WTC11 (cell line): ENCODE measurements at regions not wholly inside any gene's neighbourhood (a gene's known extent, or its start where the extent isn't known, plus 50 kb on each side); places are given as distances from the start of the nearest gene placed in this dataset.

ENCODE experiments used
- ATAC-seq: fragments of 200-7000 bp; cut with Tn5 transposase; 2 replicates; pipeline ENCODE4 v1.10.0; 2021; ENCODE audit warnings: mild to moderate bottlenecking, moderate library complexity
- CTCF ChIA-PET: fragments of 300-600 bp; sonication (Branson Sonifier 250); formaldehyde crosslinking; loops from one replicate; lab custom pipeline; 2021; ENCODE audit warnings: antibody characterized with exemption; lab: Charles Lee
- POLR2A ChIA-PET: fragments of 350-600 bp; sonication (Branson Sonifier 250); formaldehyde crosslinking; loops from one replicate; lab custom pipeline; 2021; ENCODE audit warnings: antibody characterized with exemption; lab: Charles Lee
- DNase-seq: peaks from one replicate; pipeline ENCODE4 v3.0.0; 2021; ENCODE audit warnings: low spot score
- H3K27ac Mint-ChIP-seq: 2 replicates; pipeline ENCODE4 v1.8.0; 2021; ENCODE audit warnings: mixed read lengths
- H3K27me3 Mint-ChIP-seq: 2 replicates; pipeline ENCODE4 v1.8.0; 2021; ENCODE audit warnings: low read depth, mild to moderate bottlenecking, moderate library complexity, mixed read lengths
- H3K36me3 Mint-ChIP-seq: 2 replicates; pipeline ENCODE4 v1.8.0; 2021; ENCODE audit warnings: mixed read lengths
- H3K4me1 Mint-ChIP-seq: 2 replicates; pipeline ENCODE4 v1.8.0; 2022; ENCODE audit warnings: mixed read lengths
- H3K4me3 Mint-ChIP-seq: 2 replicates; pipeline ENCODE4 v1.8.0; 2021; ENCODE audit warnings: mild to moderate bottlenecking, moderate library complexity, mixed read lengths
- H3K9me3 Mint-ChIP-seq: 2 replicates; pipeline ENCODE4 v1.8.0; 2021; ENCODE audit warnings: mixed read lengths
- ATF3 ChIP-seq: sonication (generic); formaldehyde crosslinking; conservative IDR thresholded peaks from 2 replicates; pipeline ENCODE4 v1.8.1; 2022; ENCODE audit warnings: mild to moderate bottlenecking, missing genetic modification reagents
- CREM ChIP-seq: sonication (generic); formaldehyde crosslinking; IDR thresholded peaks from 2 replicates; pipeline ENCODE4 v1.8.1; 2022; ENCODE audit warnings: mild to moderate bottlenecking, missing genetic modification reagents, moderate library complexity
- E2F1 ChIP-seq: sonication (generic); formaldehyde crosslinking; IDR thresholded peaks from 2 replicates; pipeline ENCODE4 v1.8.0; 2022; ENCODE audit warnings: mild to moderate bottlenecking, missing genetic modification reagents
- ERG ChIP-seq: fragments of 250-450 bp; sonication (Bioruptor Pico); IDR thresholded peaks from 2 replicates; pipeline ENCODE4 v1.8.0; 2021; ENCODE audit warnings: mild to moderate bottlenecking
- FOXK1 ChIP-seq: sonication (generic); formaldehyde crosslinking; IDR thresholded peaks from 2 replicates; pipeline ENCODE4 v1.8.0; 2022; ENCODE audit warnings: mild to moderate bottlenecking, moderate library complexity, missing genetic modification reagents
- MXD4 ChIP-seq: fragments of 250-450 bp; sonication (Bioruptor Pico); IDR thresholded peaks from 2 replicates; pipeline ENCODE4 v1.8.0; 2021; ENCODE audit warnings: mild to moderate bottlenecking, moderate library complexity, borderline replicate concordance
- NFATC4 ChIP-seq: fragments of 250-450 bp; sonication (Bioruptor Pico); IDR thresholded peaks from 2 replicates; pipeline ENCODE4 v1.9.0; 2021; ENCODE audit warnings: mild to moderate bottlenecking
- NR3C1 ChIP-seq: sonication (generic); formaldehyde crosslinking; conservative IDR thresholded peaks from 2 replicates; pipeline ENCODE4 v1.8.1; 2023; ENCODE audit warnings: low read depth, mild to moderate bottlenecking, missing genetic modification reagents
- ZMAT4 ChIP-seq: fragments of 250-450 bp; sonication (Bioruptor Pico); IDR thresholded peaks from 2 replicates; pipeline ENCODE4 v1.9.0; 2021; ENCODE audit warnings: mild to moderate bottlenecking
- ZNF138 ChIP-seq: sonication (generic); formaldehyde crosslinking; conservative IDR thresholded peaks from 2 replicates; pipeline ENCODE4 v1.8.1; 2022; ENCODE audit warnings: mild to moderate bottlenecking, moderate library complexity, missing genetic modification reagents
- ZNF263 ChIP-seq: sonication (generic); formaldehyde crosslinking; IDR thresholded peaks from 2 replicates; pipeline ENCODE4 v1.8.1; 2022; ENCODE audit warnings: low read depth, mild to moderate bottlenecking, moderate library complexity, missing genetic modification reagents
- ZNF317 ChIP-seq: sonication (generic); formaldehyde crosslinking; IDR thresholded peaks from 2 replicates; pipeline ENCODE4 v1.8.1; 2023; ENCODE audit warnings: low read depth, mild to moderate bottlenecking, moderate library complexity, missing genetic modification reagents, borderline replicate concordance
- ZNF416 ChIP-seq: fragments of 250-450 bp; sonication (Bioruptor Pico); IDR thresholded peaks from 2 replicates; pipeline ENCODE4 v1.9.0; 2021; ENCODE audit warnings: mild to moderate bottlenecking, inconsistent platforms
- TF ChIP-seq, protein P1 (sequence below): sonication (generic); formaldehyde crosslinking; IDR thresholded peaks from 2 replicates; pipeline ENCODE4 v1.8.0; 2022; ENCODE audit warnings: mild to moderate bottlenecking, missing genetic modification reagents
- TF ChIP-seq, protein P2 (sequence below): fragments of 250-450 bp; sonication (Bioruptor Pico); IDR thresholded peaks from 2 replicates; pipeline ENCODE4 v1.9.0; 2021; ENCODE audit warnings: mild to moderate bottlenecking, borderline replicate concordance
- TF ChIP-seq, protein P3 (sequence below): sonication (generic); formaldehyde crosslinking; IDR thresholded peaks from 2 replicates; pipeline ENCODE4 v1.8.1; 2023; ENCODE audit warnings: mild to moderate bottlenecking, moderate library complexity, missing genetic modification reagents
- TF ChIP-seq, protein P4 (sequence below): sonication (generic); formaldehyde crosslinking; IDR thresholded peaks from 2 replicates; pipeline ENCODE4 v1.8.1; 2023; ENCODE audit warnings: mild to moderate bottlenecking, missing genetic modification reagents
- TF ChIP-seq, protein P5 (sequence below): fragments of 250-450 bp; sonication (Bioruptor Pico); IDR thresholded peaks from 2 replicates; pipeline ENCODE4 v1.9.0; 2021; ENCODE audit warnings: mild to moderate bottlenecking
- TF ChIP-seq, protein P6 (sequence below): sonication (generic); formaldehyde crosslinking; IDR thresholded peaks from 2 replicates; pipeline ENCODE4 v1.8.1; 2022; ENCODE audit warnings: mild to moderate bottlenecking, missing genetic modification reagents, moderate library complexity, borderline replicate concordance

- POLR2A ChIA-PET = no interaction called here
- Mint-ChIP-seq H3K9me3 (peaks cover 17% of the 10 kb centered on the region), H3K4me3 (no peak overlapping the region), H3K27ac (no peak overlapping the region), H3K27me3 (no peaks in the 10 kb centered on the region), H3K4me1 (peaks cover 29% of the 10 kb centered on the region), H3K36me3 (no peaks in the 10 kb centered on the region)
- DNase-seq = no peak
- CTCF ChIA-PET = interaction anchor here (0.6 kb wide), 1 partner anchor 499 kb away, joined by 3 read pairs; no protein-coding TSS in a partner anchor
- no peak for ATAC-seq
- no peak for TF ChIP-seq ATF3 (CRISPR knock-in tag)
- no peak for TF ChIP-seq NR3C1 (CRISPR knock-in tag)
- TF ChIP-seq MXD4 = no peak
- TF ChIP-seq, protein P1, sequence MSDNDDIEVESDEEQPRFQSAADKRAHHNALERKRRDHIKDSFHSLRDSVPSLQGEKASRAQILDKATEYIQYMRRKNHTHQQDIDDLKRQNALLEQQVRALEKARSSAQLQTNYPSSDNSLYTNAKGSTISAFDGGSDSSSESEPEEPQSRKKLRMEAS (CRISPR knock-in tag) = no peak
- TF ChIP-seq ZNF416 (CRISPR knock-in tag) = no peak
- TF ChIP-seq CREM (CRISPR knock-in tag) = no peak
- no peak for TF ChIP-seq ZNF138
- TF ChIP-seq, protein P2, sequence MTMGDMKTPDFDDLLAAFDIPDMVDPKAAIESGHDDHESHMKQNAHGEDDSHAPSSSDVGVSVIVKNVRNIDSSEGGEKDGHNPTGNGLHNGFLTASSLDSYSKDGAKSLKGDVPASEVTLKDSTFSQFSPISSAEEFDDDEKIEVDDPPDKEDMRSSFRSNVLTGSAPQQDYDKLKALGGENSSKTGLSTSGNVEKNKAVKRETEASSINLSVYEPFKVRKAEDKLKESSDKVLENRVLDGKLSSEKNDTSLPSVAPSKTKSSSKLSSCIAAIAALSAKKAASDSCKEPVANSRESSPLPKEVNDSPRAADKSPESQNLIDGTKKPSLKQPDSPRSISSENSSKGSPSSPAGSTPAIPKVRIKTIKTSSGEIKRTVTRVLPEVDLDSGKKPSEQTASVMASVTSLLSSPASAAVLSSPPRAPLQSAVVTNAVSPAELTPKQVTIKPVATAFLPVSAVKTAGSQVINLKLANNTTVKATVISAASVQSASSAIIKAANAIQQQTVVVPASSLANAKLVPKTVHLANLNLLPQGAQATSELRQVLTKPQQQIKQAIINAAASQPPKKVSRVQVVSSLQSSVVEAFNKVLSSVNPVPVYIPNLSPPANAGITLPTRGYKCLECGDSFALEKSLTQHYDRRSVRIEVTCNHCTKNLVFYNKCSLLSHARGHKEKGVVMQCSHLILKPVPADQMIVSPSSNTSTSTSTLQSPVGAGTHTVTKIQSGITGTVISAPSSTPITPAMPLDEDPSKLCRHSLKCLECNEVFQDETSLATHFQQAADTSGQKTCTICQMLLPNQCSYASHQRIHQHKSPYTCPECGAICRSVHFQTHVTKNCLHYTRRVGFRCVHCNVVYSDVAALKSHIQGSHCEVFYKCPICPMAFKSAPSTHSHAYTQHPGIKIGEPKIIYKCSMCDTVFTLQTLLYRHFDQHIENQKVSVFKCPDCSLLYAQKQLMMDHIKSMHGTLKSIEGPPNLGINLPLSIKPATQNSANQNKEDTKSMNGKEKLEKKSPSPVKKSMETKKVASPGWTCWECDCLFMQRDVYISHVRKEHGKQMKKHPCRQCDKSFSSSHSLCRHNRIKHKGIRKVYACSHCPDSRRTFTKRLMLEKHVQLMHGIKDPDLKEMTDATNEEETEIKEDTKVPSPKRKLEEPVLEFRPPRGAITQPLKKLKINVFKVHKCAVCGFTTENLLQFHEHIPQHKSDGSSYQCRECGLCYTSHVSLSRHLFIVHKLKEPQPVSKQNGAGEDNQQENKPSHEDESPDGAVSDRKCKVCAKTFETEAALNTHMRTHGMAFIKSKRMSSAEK (CRISPR knock-in tag) = no peak
- TF ChIP-seq, protein P3, sequence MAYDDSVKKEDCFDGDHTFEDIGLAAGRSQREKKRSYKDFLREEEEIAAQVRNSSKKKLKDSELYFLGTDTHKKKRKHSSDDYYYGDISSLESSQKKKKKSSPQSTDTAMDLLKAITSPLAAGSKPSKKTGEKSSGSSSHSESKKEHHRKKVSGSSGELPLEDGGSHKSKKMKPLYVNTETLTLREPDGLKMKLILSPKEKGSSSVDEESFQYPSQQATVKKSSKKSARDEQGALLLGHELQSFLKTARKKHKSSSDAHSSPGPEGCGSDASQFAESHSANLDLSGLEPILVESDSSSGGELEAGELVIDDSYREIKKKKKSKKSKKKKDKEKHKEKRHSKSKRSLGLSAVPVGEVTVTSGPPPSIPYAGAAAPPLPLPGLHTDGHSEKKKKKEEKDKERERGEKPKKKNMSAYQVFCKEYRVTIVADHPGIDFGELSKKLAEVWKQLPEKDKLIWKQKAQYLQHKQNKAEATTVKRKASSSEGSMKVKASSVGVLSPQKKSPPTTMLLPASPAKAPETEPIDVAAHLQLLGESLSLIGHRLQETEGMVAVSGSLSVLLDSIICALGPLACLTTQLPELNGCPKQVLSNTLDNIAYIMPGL = no peak
- TF ChIP-seq, protein P4, sequence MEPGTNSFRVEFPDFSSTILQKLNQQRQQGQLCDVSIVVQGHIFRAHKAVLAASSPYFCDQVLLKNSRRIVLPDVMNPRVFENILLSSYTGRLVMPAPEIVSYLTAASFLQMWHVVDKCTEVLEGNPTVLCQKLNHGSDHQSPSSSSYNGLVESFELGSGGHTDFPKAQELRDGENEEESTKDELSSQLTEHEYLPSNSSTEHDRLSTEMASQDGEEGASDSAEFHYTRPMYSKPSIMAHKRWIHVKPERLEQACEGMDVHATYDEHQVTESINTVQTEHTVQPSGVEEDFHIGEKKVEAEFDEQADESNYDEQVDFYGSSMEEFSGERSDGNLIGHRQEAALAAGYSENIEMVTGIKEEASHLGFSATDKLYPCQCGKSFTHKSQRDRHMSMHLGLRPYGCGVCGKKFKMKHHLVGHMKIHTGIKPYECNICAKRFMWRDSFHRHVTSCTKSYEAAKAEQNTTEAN (CRISPR knock-in tag) = no peak
- no peak for TF ChIP-seq ZMAT4 (CRISPR knock-in tag)
- no peak for TF ChIP-seq FOXK1 (CRISPR knock-in tag)
- TF ChIP-seq, protein P5, sequence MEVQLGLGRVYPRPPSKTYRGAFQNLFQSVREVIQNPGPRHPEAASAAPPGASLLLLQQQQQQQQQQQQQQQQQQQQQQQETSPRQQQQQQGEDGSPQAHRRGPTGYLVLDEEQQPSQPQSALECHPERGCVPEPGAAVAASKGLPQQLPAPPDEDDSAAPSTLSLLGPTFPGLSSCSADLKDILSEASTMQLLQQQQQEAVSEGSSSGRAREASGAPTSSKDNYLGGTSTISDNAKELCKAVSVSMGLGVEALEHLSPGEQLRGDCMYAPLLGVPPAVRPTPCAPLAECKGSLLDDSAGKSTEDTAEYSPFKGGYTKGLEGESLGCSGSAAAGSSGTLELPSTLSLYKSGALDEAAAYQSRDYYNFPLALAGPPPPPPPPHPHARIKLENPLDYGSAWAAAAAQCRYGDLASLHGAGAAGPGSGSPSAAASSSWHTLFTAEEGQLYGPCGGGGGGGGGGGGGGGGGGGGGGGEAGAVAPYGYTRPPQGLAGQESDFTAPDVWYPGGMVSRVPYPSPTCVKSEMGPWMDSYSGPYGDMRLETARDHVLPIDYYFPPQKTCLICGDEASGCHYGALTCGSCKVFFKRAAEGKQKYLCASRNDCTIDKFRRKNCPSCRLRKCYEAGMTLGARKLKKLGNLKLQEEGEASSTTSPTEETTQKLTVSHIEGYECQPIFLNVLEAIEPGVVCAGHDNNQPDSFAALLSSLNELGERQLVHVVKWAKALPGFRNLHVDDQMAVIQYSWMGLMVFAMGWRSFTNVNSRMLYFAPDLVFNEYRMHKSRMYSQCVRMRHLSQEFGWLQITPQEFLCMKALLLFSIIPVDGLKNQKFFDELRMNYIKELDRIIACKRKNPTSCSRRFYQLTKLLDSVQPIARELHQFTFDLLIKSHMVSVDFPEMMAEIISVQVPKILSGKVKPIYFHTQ (CRISPR knock-in tag) = no peak
- no peak for TF ChIP-seq NFATC4 (CRISPR knock-in tag)
- TF ChIP-seq, protein P6, sequence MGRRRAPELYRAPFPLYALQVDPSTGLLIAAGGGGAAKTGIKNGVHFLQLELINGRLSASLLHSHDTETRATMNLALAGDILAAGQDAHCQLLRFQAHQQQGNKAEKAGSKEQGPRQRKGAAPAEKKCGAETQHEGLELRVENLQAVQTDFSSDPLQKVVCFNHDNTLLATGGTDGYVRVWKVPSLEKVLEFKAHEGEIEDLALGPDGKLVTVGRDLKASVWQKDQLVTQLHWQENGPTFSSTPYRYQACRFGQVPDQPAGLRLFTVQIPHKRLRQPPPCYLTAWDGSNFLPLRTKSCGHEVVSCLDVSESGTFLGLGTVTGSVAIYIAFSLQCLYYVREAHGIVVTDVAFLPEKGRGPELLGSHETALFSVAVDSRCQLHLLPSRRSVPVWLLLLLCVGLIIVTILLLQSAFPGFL (CRISPR knock-in tag) = no peak
- TF ChIP-seq ZNF263 (CRISPR knock-in tag) = no peak
- no peak for TF ChIP-seq ZNF317
- no peak for TF ChIP-seq E2F1 (CRISPR knock-in tag)
- TF ChIP-seq ERG (CRISPR knock-in tag) = no peak
Measured at GRCh38 chr10:129163531-129163930, 303.5 kb upstream of the MGMT start.
